SK-N-SH (cell line): ENCODE measurements at regions not wholly inside any gene's neighbourhood (a gene's known extent, or its start where the extent isn't known, plus 50 kb on each side); places are given as distances from the start of the nearest gene placed in this dataset.

Experiments used
- CTCF ChIA-PET: fragments of 300-600, 350-600 bp; formaldehyde crosslinking; extraction: SDS; loops from one replicate; lab custom pipeline; 2021; lab: Yijun Ruan, JAX
- POLR2A ChIA-PET: fragments of 350-600 bp; sonication (Branson Sonifier 250); formaldehyde crosslinking; extraction: SDS; loops from one replicate; lab custom pipeline; 2020; ENCODE audit warnings: antibody characterized with exemption, inconsistent platforms; lab: Yijun Ruan, JAX
- DNase-seq: peaks from one replicate; pipeline ENCODE4 v3.0.0; 2012
- H2AFZ ChIP-seq: fragments of 200-600 bp; sonication (generic); 2 replicates; pipeline ENCODE4 v1.8.1; 2016; ENCODE audit warnings: antibody characterized with exemption, mild to moderate bottlenecking, low read depth
- H3F3A ChIP-seq: fragments of 200-600 bp; sonication (generic); replicated peaks from 2 replicates; pipeline ENCODE3; 2016; ENCODE audit warnings: antibody characterized with exemption, mild to moderate bottlenecking; ENCODE audit not compliant: insufficient read depth
- H3K27ac ChIP-seq, 2 experiments: fragments of 200-500 bp in 1 of 2; fragments of 200-600 bp in 1 of 2; sonication (Bioruptor generic) in 1 of 2; sonication (generic), shearing (Covaris generic) in 1 of 2; 2 replicates each; pipeline versions ENCODE4 v1.5.1 to v1.6.1; 2014 to 2016; ENCODE audit warnings: low read depth in 2 of 2, inconsistent platforms in 1 of 2, low read length in 1 of 2, mild to moderate bottlenecking in 1 of 2, mixed read lengths in 1 of 2
- H3K27me3 ChIP-seq: fragments of 200-600 bp; sonication (generic), shearing (Covaris generic); 2 replicates; pipeline ENCODE4 v1.6.1; 2016; ENCODE audit warnings: mixed run types; ENCODE audit not compliant: insufficient read depth
- H3K36me3 ChIP-seq, 2 experiments: fragments of 200-500 bp in 1 of 2; fragments of 200-600 bp in 1 of 2; sonication (Bioruptor generic) in 1 of 2; sonication (generic) in 1 of 2; replicated peaks in 1 of 2; 2 replicates each; pipeline versions ENCODE3 to v1.5.1; 2014 to 2016; ENCODE audit warnings: low read length in 1 of 2, mild to moderate bottlenecking in 1 of 2; ENCODE audit not compliant: insufficient read depth in 2 of 2, control insufficient read depth in 1 of 2
- H3K4me1 ChIP-seq, 2 experiments: fragments of 200-500 bp in 1 of 2; fragments of 200-600 bp in 1 of 2; sonication (Bioruptor generic) in 1 of 2; sonication (generic), shearing (Covaris generic) in 1 of 2; 2 replicates each; pipeline versions ENCODE4 v1.5.1 to v1.6.1; 2014 to 2016; ENCODE audit warnings: low read depth in 1 of 2, low read length in 1 of 2, mixed run types in 1 of 2; ENCODE audit not compliant: insufficient read depth in 2 of 2, control insufficient read depth in 1 of 2
- H3K4me2 ChIP-seq: fragments of 200-600 bp; sonication (generic), shearing (Covaris generic); 2 replicates; pipeline ENCODE4 v1.6.1; 2017; ENCODE audit warnings: mixed run types
- H3K4me3 ChIP-seq, 2 experiments: fragments of 200-500 bp in 1 of 2; fragments of 200-600 bp in 1 of 2; sonication (Bioruptor generic) in 1 of 2; sonication (generic), shearing (Covaris generic) in 1 of 2; 2 replicates each; pipeline versions ENCODE4 v1.5.1 to v1.8.1; 2014 to 2016; ENCODE audit warnings: low read depth in 2 of 2, inconsistent platforms in 1 of 2, low read length in 1 of 2, mild to moderate bottlenecking in 1 of 2, mixed read lengths in 1 of 2, moderate library complexity in 1 of 2
- H3K79me2 ChIP-seq: fragments of 200-600 bp; sonication (generic); 2 replicates; pipeline ENCODE4 v1.8.1; 2017; ENCODE audit warnings: mild to moderate bottlenecking; ENCODE audit not compliant: insufficient read depth
- H3K9ac ChIP-seq: fragments of 200-600 bp; sonication (generic); 2 replicates; pipeline ENCODE4 v1.6.1; 2017; ENCODE audit warnings: mixed run types
- H3K9me2 ChIP-seq: fragments of 200-600 bp; sonication (generic); 2 replicates; pipeline ENCODE4 v1.6.1; 2017; ENCODE audit warnings: mixed run types
- H3K9me3 ChIP-seq: fragments of 200-600 bp; sonication (generic); 2 replicates; pipeline ENCODE4 v1.6.1; 2017; ENCODE audit warnings: mixed run types, mild to moderate bottlenecking, moderate library complexity
- H4K20me1 ChIP-seq: fragments of 200-600 bp; sonication (generic); 2 replicates; pipeline ENCODE4 v1.6.1; 2017; ENCODE audit warnings: mild to moderate bottlenecking, mixed run types; ENCODE audit not compliant: insufficient read depth
- CTCF ChIP-seq: fragments of 200-600 bp; sonication (generic); IDR thresholded peaks from 2 replicates; pipeline ENCODE4 v1.6.1; 2017; ENCODE audit warnings: antibody characterized with exemption, mild to moderate bottlenecking, moderate library complexity
- FOXJ3 ChIP-seq: sonication (generic); formaldehyde crosslinking; IDR thresholded peaks from 2 replicates; pipeline ENCODE4 v1.5.1; 2020; ENCODE audit warnings: mild to moderate bottlenecking, missing genetic modification reagents
- JUND ChIP-seq: IDR thresholded peaks from 2 replicates; pipeline ENCODE4 v1.4.0; 2012
- MEF2A ChIP-seq: IDR thresholded peaks from 2 replicates; pipeline ENCODE4 v1.4.0; 2012; ENCODE audit warnings: low read depth, borderline replicate concordance
- MXI1 ChIP-seq: IDR thresholded peaks from 2 replicates; pipeline ENCODE4 v1.6.1; 2012; ENCODE audit warnings: mild to moderate bottlenecking, low read depth, low read length, improper control_type of control experiment
- NFIC ChIP-seq: IDR thresholded peaks from 2 replicates; pipeline ENCODE4 v1.4.0; 2012; ENCODE audit warnings: borderline replicate concordance
- NRF1 ChIP-seq: IDR thresholded peaks from 2 replicates; pipeline ENCODE4 v1.6.1; 2012; ENCODE audit warnings: low read depth, mild to moderate bottlenecking, low read length
- PBX3 ChIP-seq: IDR thresholded peaks from 2 replicates; pipeline ENCODE4; 2012
- RCOR1 ChIP-seq: fragments of 150-350 bp; IDR thresholded peaks from 2 replicates; pipeline ENCODE4 v1.6.1; 2017; ENCODE audit warnings: antibody characterized with exemption, low read length
- REST ChIP-seq: IDR thresholded peaks from 2 replicates; pipeline ENCODE4 v1.6.1; 2012; ENCODE audit warnings: mild to moderate bottlenecking, low read depth, low read length, moderate library complexity
- RXRA ChIP-seq: IDR thresholded peaks from 2 replicates; pipeline ENCODE4 v1.4.0; 2012; ENCODE audit warnings: low read depth, mild to moderate bottlenecking, borderline replicate concordance
- SIN3A ChIP-seq: IDR thresholded peaks from 2 replicates; pipeline ENCODE4 v1.6.1; 2012; ENCODE audit warnings: low read depth, mild to moderate bottlenecking, low read length, moderate library complexity, borderline replicate concordance
- SMC3 ChIP-seq: IDR thresholded peaks from 2 replicates; pipeline ENCODE4 v1.6.1; 2012; ENCODE audit warnings: low read depth, low read length, improper control_type of control experiment
- TCF12 ChIP-seq: IDR thresholded peaks from 2 replicates; pipeline ENCODE4 v1.4.0; 2012
- YY1 ChIP-seq: IDR thresholded peaks from 2 replicates; pipeline ENCODE4 v1.4.0; 2012; ENCODE audit warnings: low read depth, mild to moderate bottlenecking
- WGBS: methylation state at CpG from one replicate; pipeline ENCODE4 v1.1.6; 2017; ENCODE audit warnings: low lambda C conversion rate; 5-methylcytosine and 5-hydroxymethylcytosine counted together
- TF ChIP-seq, protein P1 (sequence below): fragments of 150-350 bp; IDR thresholded peaks from 2 replicates; pipeline ENCODE4 v1.6.1; 2016; ENCODE audit warnings: mild to moderate bottlenecking, low read depth, low read length

DNA sequence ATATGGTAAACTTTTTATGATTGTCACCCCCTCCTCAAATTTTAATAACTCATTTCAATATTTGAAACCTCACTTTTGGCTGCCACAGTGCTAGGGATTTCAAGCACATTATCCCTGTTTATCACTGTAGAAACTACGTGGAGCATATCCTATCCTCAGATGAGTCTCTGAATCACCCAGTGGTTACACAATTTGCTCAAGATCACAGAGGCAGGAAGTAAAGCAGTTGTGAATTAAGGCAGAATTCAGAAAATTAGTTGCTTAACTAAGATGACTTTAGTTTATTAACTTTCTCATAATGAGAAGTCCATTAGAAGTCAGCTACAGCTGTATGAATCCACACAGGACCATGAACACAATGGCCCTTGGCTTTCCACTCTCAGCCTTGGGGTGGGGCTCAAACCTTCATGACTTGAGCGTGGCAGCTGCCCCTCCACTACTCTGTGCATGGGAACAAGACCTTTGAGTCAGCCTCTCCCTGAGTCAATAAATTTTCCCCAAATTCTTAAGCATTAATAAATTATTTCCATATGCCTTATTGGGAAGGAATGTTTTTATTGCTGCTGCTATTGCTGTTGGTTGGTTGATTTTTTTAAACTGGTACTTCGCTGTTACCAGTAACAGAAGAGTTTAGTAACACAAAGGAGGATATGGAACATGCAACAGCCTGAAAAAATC is 369.0 kb downstream of the CBLN2 start:
- Histone ChIP-seq H3K4me2 (no peak overlapping the region), H4K20me1 (no peaks in the 10 kb centered on the region), H3K27ac (no peak overlapping the region), H3K4me3 (no peak overlapping the region), H3K27me3 (no peaks in the 10 kb centered on the region), H3K9me2 (no peaks in the 10 kb centered on the region), H3F3A (no peaks in the 10 kb centered on the region), H3K79me2 (no peaks in the 10 kb centered on the region), H3K9me3 (no peaks in the 10 kb centered on the region), H2AFZ (no peak overlapping the region), H3K4me1 (no peaks in the 10 kb centered on the region), H3K9ac (no peak overlapping the region), H3K36me3 (no peaks in the 10 kb centered on the region)
- DNase-seq: no peak
- ChIA-PET CTCF (no interaction called here), POLR2A (no interaction called here)
- no peak for TF ChIP-seq NFIC
- no peak for TF ChIP-seq SMC3
- TF ChIP-seq FOXJ3 (CRISPR knock-in tag): no peak
- no peak for TF ChIP-seq YY1
- no peak for TF ChIP-seq RCOR1
- TF ChIP-seq JUND: no peak
- TF ChIP-seq RXRA: no peak
- no peak for TF ChIP-seq MEF2A
- no peak for TF ChIP-seq NRF1
- no peak for TF ChIP-seq CTCF
- WGBS: 28% methylated on average over 3 of the region's 3 CpGs

GRCh38 chr18:72171596-72171995 is 372.5 kb downstream of the CBLN2 start:
- no peak for DNase-seq
- Histone ChIP-seq H3K9me2 (no peaks in the 10 kb centered on the region), H3K27ac (no peak overlapping the region), H3F3A (no peaks in the 10 kb centered on the region), H3K27me3 (no peaks in the 10 kb centered on the region), H3K36me3 (no peaks in the 10 kb centered on the region), H3K4me3 (no peak overlapping the region), H4K20me1 (no peaks in the 10 kb centered on the region), H3K4me1 (no peaks in the 10 kb centered on the region), H3K9me3 (no peaks in the 10 kb centered on the region), H3K9ac (no peak overlapping the region), H2AFZ (no peak overlapping the region), H3K79me2 (no peaks in the 10 kb centered on the region), H3K4me2 (no peak overlapping the region)
- TF ChIP-seq SIN3A: no peak
- POLR2A ChIA-PET: no interaction called here
- CTCF ChIA-PET: no interaction called here
- WGBS: 29% methylated on average over 2 of the region's 2 CpGs

- no peak for DNase-seq
- Histone ChIP-seq H3K4me3 (no peak overlapping the region), H4K20me1 (no peaks in the 10 kb centered on the region), H3F3A (no peaks in the 10 kb centered on the region), H3K36me3 (no peaks in the 10 kb centered on the region), H3K9ac (no peak overlapping the region), H3K4me1 (no peaks in the 10 kb centered on the region), H3K79me2 (no peaks in the 10 kb centered on the region), H3K27me3 (no peaks in the 10 kb centered on the region), H2AFZ (no peak overlapping the region), H3K9me2 (no peaks in the 10 kb centered on the region), H3K4me2 (no peak overlapping the region), H3K9me3 (no peaks in the 10 kb centered on the region), H3K27ac (no peak overlapping the region)
- POLR2A ChIA-PET: no interaction called here
- CTCF ChIA-PET: no interaction called here
- WGBS: 50% methylated on average over 1 of the region's 1 CpG
- no peak for TF ChIP-seq REST
- TF ChIP-seq, protein P1, sequence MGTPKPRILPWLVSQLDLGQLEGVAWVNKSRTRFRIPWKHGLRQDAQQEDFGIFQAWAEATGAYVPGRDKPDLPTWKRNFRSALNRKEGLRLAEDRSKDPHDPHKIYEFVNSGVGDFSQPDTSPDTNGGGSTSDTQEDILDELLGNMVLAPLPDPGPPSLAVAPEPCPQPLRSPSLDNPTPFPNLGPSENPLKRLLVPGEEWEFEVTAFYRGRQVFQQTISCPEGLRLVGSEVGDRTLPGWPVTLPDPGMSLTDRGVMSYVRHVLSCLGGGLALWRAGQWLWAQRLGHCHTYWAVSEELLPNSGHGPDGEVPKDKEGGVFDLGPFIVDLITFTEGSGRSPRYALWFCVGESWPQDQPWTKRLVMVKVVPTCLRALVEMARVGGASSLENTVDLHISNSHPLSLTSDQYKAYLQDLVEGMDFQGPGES: no peak
- TF ChIP-seq TCF12: no peak
- no peak for TF ChIP-seq PBX3
- TF ChIP-seq MXI1: no peak
These were observed 382.5 kb downstream of the CBLN2 start for GRCh38 chr18:72161691-72162090.
